Activated T-helper 1 cell treated with anti-CD3 and anti-CD28 coated beads, Interleukin-12 subunit alpha, Interleukin-12 subunit beta, Interleukin-2, Interleukin-4 antibody, amounts not matched to agents 30 ng/mL and 10 ng/mL and 1 ng/mL, durations not matched to agents 14 hours and 24 hours and 36 hours (primary cell): ENCODE measurements at regions not wholly inside any gene's neighbourhood (a gene's known extent, or its start where the extent isn't known, plus 50 kb on each side); places are given as distances from the start of the nearest gene placed in this dataset.

ENCODE experiments used
- DNase-seq: peaks from one replicate; pipeline ENCODE4 v3.0.0; 2021; ENCODE audit warnings: low spot score
- H3K27ac Mint-ChIP-seq: one replicate; pipeline ENCODE4 v1.8.0; 2021; ENCODE audit warnings: mild to moderate bottlenecking, mixed read lengths
- H3K27me3 Mint-ChIP-seq: one replicate; pipeline ENCODE4 v1.8.0; 2022; ENCODE audit warnings: mild to moderate bottlenecking, moderate library complexity, mixed read lengths; ENCODE audit not compliant: insufficient read depth
- H3K36me3 Mint-ChIP-seq: one replicate; pipeline ENCODE4 v1.8.0; 2021; ENCODE audit warnings: low read depth, mixed read lengths
- H3K4me1 Mint-ChIP-seq: one replicate; pipeline ENCODE4 v1.8.0; 2021; ENCODE audit warnings: low read depth, mixed read lengths
- H3K4me3 Mint-ChIP-seq: one replicate; pipeline ENCODE4 v1.8.0; 2021; ENCODE audit warnings: mild to moderate bottlenecking, moderate library complexity, mixed read lengths
- H3K9me3 Mint-ChIP-seq: one replicate; pipeline ENCODE4 v1.8.0; 2021; ENCODE audit warnings: mixed read lengths
- intact Hi-C: fragments of 100-400 bp; cut with micrococcal nuclease; formaldehyde crosslinking; loops from one replicate; pipeline ENCODE4 v1.15.1; 2024

GRCh38 chr1:217373761-217374701, 256.9 kb downstream of the GPATCH2 start:
- H3K27me3 Mint-ChIP-seq = no peaks in the 10 kb centered on the region
- H3K4me1 Mint-ChIP-seq = no peaks in the 10 kb centered on the region
- intact Hi-C loops = no loop called here
- peaks cover 12% of the 10 kb centered on the region for H3K9me3 Mint-ChIP-seq
- no peak overlapping the region for H3K4me3 Mint-ChIP-seq
- no peaks in the 10 kb centered on the region for H3K36me3 Mint-ChIP-seq
- H3K27ac Mint-ChIP-seq = no peak overlapping the region
- DNase-seq = no peak

GRCh38 chr1:217372049-217372970, 258.6 kb downstream of the GPATCH2 start:
- Mint-ChIP-seq H3K27me3 (no peaks in the 10 kb centered on the region), H3K36me3 (no peaks in the 10 kb centered on the region), H3K4me3 (no peak overlapping the region), H3K9me3 (peaks cover 3% of the 10 kb centered on the region), H3K27ac (no peak overlapping the region), H3K4me1 (no peaks in the 10 kb centered on the region)
- intact Hi-C loops = no loop called here
- DNase-seq = no peak

- Mint-ChIP-seq H3K4me3 (no peak overlapping the region), H3K36me3 (no peaks in the 10 kb centered on the region), H3K9me3 (no peaks in the 10 kb centered on the region), H3K4me1 (no peaks in the 10 kb centered on the region), H3K27me3 (no peaks in the 10 kb centered on the region), H3K27ac (no peak overlapping the region)
- no peak for DNase-seq
- intact Hi-C loops = no loop called here
Observed at GRCh38 chr1:217370757-217371156, 260.1 kb downstream of the GPATCH2 start.

- Mint-ChIP-seq H3K27ac (no peak overlapping the region), H3K4me1 (no peaks in the 10 kb centered on the region), H3K27me3 (no peaks in the 10 kb centered on the region), H3K9me3 (no peaks in the 10 kb centered on the region), H3K36me3 (no peaks in the 10 kb centered on the region), H3K4me3 (no peak overlapping the region)
- intact Hi-C loops = no loop called here
- no peak for DNase-seq
Observed at GRCh38 chr1:217369996-217370551, 260.8 kb downstream of the GPATCH2 start.

GRCh38 chr1:217369271-217369981, 261.5 kb downstream of the GPATCH2 start:
- Mint-ChIP-seq H3K27me3 (no peaks in the 10 kb centered on the region), H3K9me3 (no peaks in the 10 kb centered on the region), H3K4me1 (no peaks in the 10 kb centered on the region), H3K27ac (no peak overlapping the region), H3K4me3 (no peak overlapping the region), H3K36me3 (no peaks in the 10 kb centered on the region)
- intact Hi-C loops = no loop called here
- no peak for DNase-seq

GRCh38 chr1:217364220-217364619, 266.7 kb downstream of the GPATCH2 start:
- H3K4me3 Mint-ChIP-seq = no peak overlapping the region
- no peaks in the 10 kb centered on the region for H3K4me1 Mint-ChIP-seq
- no peaks in the 10 kb centered on the region for H3K27me3 Mint-ChIP-seq

GRCh38 chr1:217363319-217363718, 267.6 kb downstream of the GPATCH2 start:
- Mint-ChIP-seq H3K4me1 (no peaks in the 10 kb centered on the region), H3K27me3 (no peaks in the 10 kb centered on the region), H3K9me3 (peaks cover 4% of the 10 kb centered on the region), H3K27ac (no peak overlapping the region), H3K4me3 (no peak overlapping the region), H3K36me3 (no peaks in the 10 kb centered on the region)
- no peak for DNase-seq
- intact Hi-C loops = no loop called here

More at GRCh38 chr1:217364220-217364619, 266.7 kb downstream of the GPATCH2 start:
- H3K9me3 Mint-ChIP-seq = peaks cover 4% of the 10 kb centered on the region
- H3K27ac Mint-ChIP-seq = no peak overlapping the region
- no peak for DNase-seq
- H3K36me3 Mint-ChIP-seq = no peaks in the 10 kb centered on the region
- intact Hi-C loops = no loop called here

- H3K9me3 Mint-ChIP-seq = peaks cover 4% of the 10 kb centered on the region
- DNase-seq = no peak
- H3K27ac Mint-ChIP-seq = no peak overlapping the region
Observed at GRCh38 chr1:217360510-217360909, 270.4 kb downstream of the GPATCH2 start.

GRCh38 chr1:217354895-217355294, 276.0 kb downstream of the GPATCH2 start:
- no peaks in the 10 kb centered on the region for H3K4me1 Mint-ChIP-seq
- H3K4me3 Mint-ChIP-seq = no peak overlapping the region
- intact Hi-C loops = no loop called here
- H3K36me3 Mint-ChIP-seq = no peaks in the 10 kb centered on the region
- H3K9me3 Mint-ChIP-seq = no peaks in the 10 kb centered on the region
- DNase-seq = no peak
- H3K27ac Mint-ChIP-seq = no peak overlapping the region
- no peaks in the 10 kb centered on the region for H3K27me3 Mint-ChIP-seq

More at GRCh38 chr1:217360510-217360909, 270.4 kb downstream of the GPATCH2 start:
- intact Hi-C loops = no loop called here
- Mint-ChIP-seq H3K36me3 (no peaks in the 10 kb centered on the region), H3K27me3 (no peaks in the 10 kb centered on the region), H3K4me3 (no peak overlapping the region), H3K4me1 (no peaks in the 10 kb centered on the region)

GRCh38 chr1:217348960-217349664, 281.8 kb downstream of the GPATCH2 start:
- intact Hi-C loops = no loop called here
- Mint-ChIP-seq H3K4me3 (no peak overlapping the region), H3K4me1 (no peaks in the 10 kb centered on the region)

GRCh38 chr1:217344712-217345111, 286.2 kb downstream of the GPATCH2 start:
- intact Hi-C loops = no loop called here
- Mint-ChIP-seq H3K27ac (no peak overlapping the region), H3K36me3 (no peaks in the 10 kb centered on the region), H3K9me3 (no peaks in the 10 kb centered on the region), H3K4me3 (no peak overlapping the region), H3K27me3 (no peaks in the 10 kb centered on the region), H3K4me1 (no peaks in the 10 kb centered on the region)
- no peak for DNase-seq

More at GRCh38 chr1:217348960-217349664, 281.8 kb downstream of the GPATCH2 start:
- no peaks in the 10 kb centered on the region for H3K36me3 Mint-ChIP-seq
- H3K9me3 Mint-ChIP-seq = no peaks in the 10 kb centered on the region
- DNase-seq = no peak
- H3K27ac Mint-ChIP-seq = no peak overlapping the region
- no peaks in the 10 kb centered on the region for H3K27me3 Mint-ChIP-seq

- no peaks in the 10 kb centered on the region for H3K27me3 Mint-ChIP-seq
- H3K4me1 Mint-ChIP-seq = no peaks in the 10 kb centered on the region
- intact Hi-C loops = no loop called here
- H3K27ac Mint-ChIP-seq = no peak overlapping the region
- no peak overlapping the region for H3K4me3 Mint-ChIP-seq
- no peak for DNase-seq
- no peaks in the 10 kb centered on the region for H3K9me3 Mint-ChIP-seq
- H3K36me3 Mint-ChIP-seq = no peaks in the 10 kb centered on the region
Observed at GRCh38 chr1:217343907-217344306, 287.0 kb downstream of the GPATCH2 start.
